ENCODE measurements at regions not wholly inside any gene's neighbourhood (a gene's known extent, or its start where the extent isn't known, plus 50 kb on each side); places are given as distances from the start of the nearest gene placed in this dataset.

DNA sequence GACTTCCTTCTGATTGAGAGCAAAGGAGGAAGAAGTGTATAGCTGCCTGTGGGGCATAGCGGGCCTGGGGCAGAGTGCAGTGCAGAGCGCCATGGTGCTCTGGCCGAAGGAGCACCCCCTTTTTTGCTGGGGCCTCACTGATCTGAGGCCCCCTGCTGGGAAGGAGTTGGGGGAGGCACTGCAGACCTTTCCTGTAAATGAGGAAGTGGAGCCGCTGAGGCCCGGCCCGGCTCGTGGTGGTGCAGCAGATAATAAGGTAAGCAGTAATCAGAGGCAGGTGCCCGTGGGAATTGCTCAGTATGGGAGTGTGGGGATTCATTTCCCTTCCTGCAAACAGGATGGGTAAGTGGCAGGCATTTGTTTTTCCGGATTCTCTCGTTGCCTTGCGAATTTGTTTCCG is 373.7 kb upstream of the MKI67 start:
- no peak for DNase-seq

- no peak for DNase-seq
Measured at GRCh38 chr10:128500642-128501041, 374.4 kb upstream of the MKI67 start.

GRCh38 chr10:128505346-128505745 is 379.1 kb upstream of the MKI67 start:
- no peak for DNase-seq

GRCh38 chr10:128506423-128506822 is 380.2 kb upstream of the MKI67 start:
- DNase-seq: no peak

GRCh38 chr10:128507066-128507465 is 380.8 kb upstream of the MKI67 start:
- DNase-seq: no peak

DNA sequence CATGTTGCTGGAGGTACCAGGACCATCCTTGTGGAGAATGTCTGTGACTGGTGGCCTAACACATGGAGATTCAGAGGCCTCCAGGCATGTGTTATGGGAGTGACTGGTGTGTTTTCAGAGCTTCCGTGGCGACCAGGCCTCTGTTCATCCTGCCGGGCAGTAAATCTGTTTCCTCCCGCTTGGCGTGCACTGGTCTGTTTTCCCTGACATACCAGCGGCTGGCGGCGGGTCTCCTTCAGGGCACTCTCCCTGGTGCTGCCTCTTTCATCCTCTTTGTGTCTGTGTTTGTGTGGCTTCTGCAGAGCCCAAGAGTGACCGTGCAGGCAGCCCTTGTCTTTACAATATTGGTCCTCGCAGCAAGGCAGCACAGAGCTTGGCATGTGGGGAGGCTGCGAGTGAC is 385.1 kb upstream of the MKI67 start:
- DNase-seq: no peak

- no peak for DNase-seq
Measured at GRCh38 chr10:128512767-128513166, 386.5 kb upstream of the MKI67 start.

DNA sequence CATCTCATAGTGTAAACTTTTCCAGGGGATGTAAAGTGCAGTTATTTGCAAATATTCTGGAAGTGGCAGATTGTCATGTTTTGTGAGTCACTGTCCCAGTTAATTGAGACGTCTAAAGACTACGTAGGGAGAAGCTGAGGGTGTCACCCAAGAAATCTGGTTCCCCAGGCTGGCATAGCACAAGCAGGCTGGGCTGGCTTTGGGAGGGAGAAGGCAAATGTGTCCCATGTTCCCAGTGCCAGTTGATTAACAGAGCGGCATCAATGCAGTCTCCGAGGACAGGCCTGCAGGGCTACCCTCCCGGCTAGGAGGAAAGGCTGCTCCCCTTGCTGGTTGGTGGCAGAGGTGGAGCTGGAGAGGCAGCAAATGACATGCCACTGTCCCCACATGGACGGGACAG is 388.3 kb upstream of the MKI67 start:
- no peak for DNase-seq

GRCh38 chr10:128516180-128516579 is 390.0 kb upstream of the MKI67 start:
- DNase-seq: no peak

DNA sequence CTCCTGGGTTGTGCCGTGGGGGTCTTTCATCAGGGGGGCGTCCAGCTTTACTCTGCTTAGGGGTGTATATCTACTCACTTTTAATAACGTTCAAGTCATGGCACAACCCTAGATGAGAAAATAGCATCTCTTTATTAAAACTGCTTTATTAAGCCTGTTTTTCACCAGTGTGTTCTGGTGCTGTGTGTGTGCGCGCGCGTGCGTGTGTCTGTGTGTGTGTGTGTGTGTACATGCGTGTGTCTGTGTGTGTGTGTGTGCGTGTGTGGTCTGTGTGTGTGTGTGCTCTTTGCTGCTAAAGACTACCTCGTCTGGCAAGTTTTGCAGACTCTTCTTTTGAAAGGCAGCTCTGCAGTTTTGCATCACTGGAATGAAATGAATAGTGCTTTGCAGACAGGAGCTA is 390.9 kb upstream of the MKI67 start:
- DNase-seq: no peak

DNA sequence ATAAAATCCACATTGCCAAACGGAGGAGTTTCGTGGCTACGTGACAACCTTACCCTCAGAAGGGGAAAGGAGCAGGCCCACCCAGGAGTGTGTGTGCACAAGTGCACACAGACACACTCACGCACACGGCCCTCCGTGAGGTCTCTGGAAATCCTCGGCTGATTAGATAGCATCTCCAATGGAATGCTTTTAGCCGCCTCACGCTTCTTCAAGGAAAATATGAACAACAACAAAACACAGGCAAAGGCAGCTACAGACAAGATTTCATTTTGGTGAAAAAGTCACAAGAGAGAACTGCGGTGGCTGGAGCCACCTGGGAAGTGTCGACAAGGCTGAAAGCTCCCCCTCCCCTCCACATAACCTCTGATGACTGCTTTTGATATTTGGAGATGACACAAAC is 391.8 kb upstream of the MKI67 start:
- no peak for DNase-seq

GRCh38 chr10:128519581-128519980 is 393.4 kb upstream of the MKI67 start:
- DNase-seq: no peak

DNA sequence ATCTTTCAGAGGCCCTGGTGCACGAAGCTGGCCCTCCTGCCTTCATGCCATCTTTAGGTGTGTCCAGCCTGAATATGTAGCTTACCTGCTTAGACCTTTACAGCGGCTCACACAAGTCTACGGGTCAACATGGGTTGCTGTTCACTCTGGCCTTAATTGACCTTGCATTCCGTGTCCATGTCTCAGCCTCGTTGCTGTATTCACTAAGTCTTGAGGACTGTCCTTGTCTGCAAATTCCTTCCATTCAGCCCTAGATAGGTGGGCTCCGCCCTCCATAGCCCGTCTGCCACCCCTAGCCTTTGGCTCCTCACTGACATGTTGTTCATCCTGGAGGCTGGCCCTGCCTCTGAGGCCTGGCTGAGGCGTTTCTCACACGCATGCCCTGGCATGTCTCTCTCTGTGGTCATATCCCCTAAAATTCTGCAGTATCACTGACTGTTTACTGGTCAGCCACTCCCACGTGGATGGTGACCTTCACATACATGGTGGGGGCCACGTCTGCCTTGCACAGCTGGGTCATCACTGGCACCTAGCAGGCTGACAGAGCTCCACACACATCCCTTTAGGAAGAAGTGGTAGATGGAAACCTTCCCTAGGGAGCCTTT is 394.1 kb upstream of the MKI67 start:
- DNase-seq: no peak

- no peak for DNase-seq
Measured at GRCh38 chr10:128522551-128523308, 396.5 kb upstream of the MKI67 start.

DNA sequence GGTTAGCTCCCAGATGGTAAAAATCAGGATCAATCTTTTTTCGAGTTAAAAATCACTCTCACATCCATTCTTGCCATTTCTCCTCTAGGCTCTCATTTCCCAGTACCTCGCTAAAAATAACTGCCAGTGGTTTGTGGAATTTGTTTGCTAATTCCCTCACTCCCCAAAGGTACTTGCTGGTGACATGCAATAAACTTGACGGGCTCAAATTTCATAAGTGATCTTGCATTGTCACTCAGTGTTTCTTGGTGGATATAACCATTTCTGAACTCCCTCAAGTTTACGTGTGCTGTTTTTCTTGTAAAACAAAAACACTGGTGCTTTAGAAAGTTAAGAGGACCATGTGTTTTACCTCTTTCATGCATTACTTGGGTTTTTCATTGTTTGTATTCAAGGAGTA is 399.2 kb upstream of the MKI67 start:
- DNase-seq: no peak

- DNase-seq: no peak
Measured at GRCh38 chr10:128525936-128526335, 399.7 kb upstream of the MKI67 start.

DNA sequence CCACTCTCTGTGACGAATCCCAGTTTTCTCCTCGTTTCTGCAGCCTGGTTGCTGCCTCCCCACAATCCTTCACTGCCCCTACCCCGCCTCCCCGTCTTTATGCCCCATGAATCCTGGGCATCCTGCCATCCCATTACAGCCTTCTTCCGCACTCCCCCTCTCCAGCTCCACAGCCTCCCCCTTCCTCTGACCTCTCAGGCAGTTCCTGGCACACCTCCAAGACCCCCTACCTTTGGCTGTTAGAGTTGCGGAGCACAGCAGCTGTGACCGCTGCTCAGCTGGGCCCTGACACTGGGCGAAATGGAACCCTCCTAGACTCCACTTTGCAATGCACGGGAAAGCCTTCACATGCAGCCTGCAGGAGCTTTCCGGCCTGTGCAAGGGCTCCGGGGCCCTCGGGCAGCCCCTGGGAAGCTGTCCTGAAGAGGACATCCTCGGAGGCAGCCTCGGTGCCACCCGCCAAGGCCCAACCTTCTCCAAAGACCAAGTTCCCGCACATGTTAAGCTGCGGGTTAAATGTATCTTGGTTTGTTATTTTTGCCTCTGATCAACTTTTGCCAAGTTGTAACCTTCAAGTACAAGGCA is 400.7 kb upstream of the MKI67 start:
- DNase-seq: no peak

DNA sequence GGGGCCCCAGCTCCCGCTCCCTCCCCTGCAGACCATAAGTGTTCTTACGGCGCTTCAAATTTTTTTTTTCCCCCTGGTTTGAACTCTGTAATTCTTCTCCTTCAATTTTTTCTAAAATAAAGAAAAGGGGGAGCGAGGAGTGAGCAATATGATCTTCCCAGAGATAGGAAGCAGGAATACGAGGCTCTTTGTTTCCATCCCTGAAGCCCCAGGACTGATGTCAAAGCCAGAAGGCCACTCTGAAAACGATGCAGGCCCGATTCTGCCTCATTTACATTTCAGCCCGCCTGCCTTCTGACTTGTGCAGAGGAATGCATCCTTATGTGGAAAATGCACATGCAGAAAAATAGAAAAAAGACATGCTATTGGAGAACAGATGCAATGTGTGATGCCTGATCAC is 401.5 kb upstream of the MKI67 start:
- DNase-seq: no peak

DNA sequence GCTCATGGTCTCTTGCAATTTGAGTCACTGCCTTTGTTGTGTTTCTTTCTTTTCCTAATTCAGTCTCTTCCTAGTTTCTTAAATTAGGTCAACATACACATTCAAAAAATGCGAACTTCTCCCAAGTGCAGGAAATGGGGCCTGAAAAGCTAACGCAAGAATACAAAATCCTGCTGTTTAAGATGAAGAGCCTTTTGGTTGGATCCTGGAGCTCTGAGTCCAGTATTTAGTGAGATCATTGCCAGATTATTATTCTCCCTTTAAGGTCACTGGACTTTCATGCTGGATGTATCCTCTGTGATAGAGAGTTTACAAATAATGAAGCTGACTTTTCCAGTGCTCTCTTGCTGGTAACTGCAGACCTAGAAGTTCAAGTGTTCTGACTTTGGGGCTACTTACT is 401.9 kb upstream of the MKI67 start:
- DNase-seq: no peak

GRCh38 chr10:128528781-128529180 is 402.6 kb upstream of the MKI67 start:
- DNase-seq: no peak

DNA sequence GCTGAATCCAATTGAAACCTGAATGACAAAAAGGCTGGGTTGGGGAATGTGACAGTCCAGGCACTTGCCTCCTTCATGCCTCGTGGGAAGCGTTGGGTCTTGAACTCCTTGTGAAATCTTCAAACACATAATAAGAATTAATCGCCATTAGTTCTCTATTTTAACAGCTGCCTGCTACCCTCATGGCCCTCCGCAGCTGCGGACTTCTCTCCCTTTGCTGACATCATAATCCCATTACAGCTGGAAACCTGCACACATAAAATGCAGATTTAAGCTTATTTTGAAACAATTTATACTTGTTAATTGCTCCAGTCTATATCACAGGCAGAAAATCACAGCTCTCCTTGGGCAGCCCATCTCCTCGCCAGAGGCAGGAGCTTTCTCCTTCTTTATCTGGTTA is 403.0 kb upstream of the MKI67 start:
- DNase-seq: no peak

DNA sequence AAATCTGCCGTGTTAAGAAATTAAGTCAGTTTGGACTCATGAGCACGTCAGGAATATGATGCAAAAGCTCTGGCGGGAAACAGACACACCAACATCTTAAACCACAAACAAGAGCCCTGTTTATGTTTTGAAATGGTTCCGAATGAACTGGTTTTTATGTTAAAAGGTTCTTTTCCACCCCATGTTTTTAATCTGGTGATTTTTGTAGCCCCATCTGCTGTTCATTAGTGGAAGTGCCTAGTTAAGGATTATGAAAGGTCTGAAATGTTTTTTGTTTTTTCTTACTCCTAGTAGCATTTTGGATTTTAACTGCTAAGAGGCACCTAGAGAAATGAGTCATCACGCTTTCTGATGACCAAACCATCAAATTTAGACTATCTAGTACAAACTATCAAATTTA is 404.1 kb upstream of the MKI67 start:
- no peak for DNase-seq

DNA sequence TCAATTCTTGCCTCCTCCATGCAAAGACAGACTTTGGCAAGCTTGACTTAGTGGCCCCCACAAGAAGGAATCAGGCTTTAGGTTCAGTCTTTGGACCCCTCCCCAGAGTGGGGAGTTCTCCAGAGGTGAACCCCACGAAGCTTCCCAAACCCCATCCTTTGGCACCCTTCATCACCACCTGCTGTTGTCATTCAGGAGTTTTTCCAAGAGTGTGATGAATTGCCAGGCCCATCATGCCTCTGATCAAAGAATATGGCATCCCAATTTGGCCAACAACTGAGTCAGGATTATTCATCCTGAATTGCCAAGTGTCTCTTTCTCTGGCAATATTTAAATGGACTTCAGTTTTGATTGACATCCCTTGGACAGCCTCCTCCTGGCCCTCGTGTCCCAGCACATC is 404.7 kb upstream of the MKI67 start:
- no peak for DNase-seq

- no peak for DNase-seq
Measured at GRCh38 chr10:128534686-128535085, 408.5 kb upstream of the MKI67 start.

DNA sequence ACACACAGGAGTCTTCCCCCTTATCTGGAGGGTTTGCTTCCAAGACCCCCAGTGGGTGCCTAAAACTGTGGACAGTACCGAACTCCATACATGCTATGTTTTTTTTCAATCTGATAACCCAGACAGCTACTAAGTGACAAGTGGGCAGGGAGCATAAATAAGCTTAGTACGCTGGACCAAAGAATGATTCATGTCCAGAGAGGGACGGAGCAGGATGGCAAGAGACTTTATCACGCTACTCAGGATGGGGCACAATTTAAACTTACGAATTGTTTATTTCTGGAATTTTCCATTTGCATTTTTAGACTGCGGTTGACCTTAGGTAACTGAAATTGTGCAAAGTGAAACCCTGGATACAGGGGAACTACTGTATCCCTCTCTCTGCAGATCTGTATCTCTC is 410.0 kb upstream of the MKI67 start:
- DNase-seq: no peak

Measured in NCI-H226 (cell line).